Left ventricle myocardium inferior (tissue), 1 donor: ENCODE measurements at regions not wholly inside any gene's neighbourhood (a gene's known extent, or its start where the extent isn't known, plus 50 kb on each side); places are given as distances from the start of the nearest gene placed in this dataset.

Source experiments
- DNase-seq: peaks from one replicate; pipeline ENCODE4 v3.0.0-alpha.2; 2020
- H3K27ac ChIP-seq: fragments of 200-600 bp; replicated peaks from 2 replicates; pipeline ENCODE4 v1.8.0; 2021
- H3K27me3 ChIP-seq: fragments of 200-600 bp; 2 replicates; pipeline ENCODE4 v1.8.0; 2021; ENCODE audit warnings: low read depth
- H3K36me3 ChIP-seq: fragments of 200-600 bp; 2 replicates; pipeline ENCODE4 v1.8.0; 2021
- H3K4me1 ChIP-seq: fragments of 200-600 bp; 2 replicates; pipeline ENCODE4 v1.8.0; 2021
- H3K4me3 ChIP-seq: fragments of 200-600 bp; 2 replicates; pipeline ENCODE4 v1.8.0; 2021; ENCODE audit warnings: mild to moderate bottlenecking, moderate library complexity
- H3K9me3 ChIP-seq: fragments of 200-600 bp; replicated peaks from 2 replicates; pipeline ENCODE4 v1.8.0; 2021
- intact Hi-C: fragments of 100-400 bp; cut with micrococcal nuclease; formaldehyde crosslinking; loops from one replicate; pipeline ENCODE4 v1.11.0; 2022
- TF ChIP-seq, protein P1 (sequence below): fragments of 200-600 bp; IDR thresholded peaks from 2 replicates; pipeline ENCODE4 v1.8.0; 2021; ENCODE audit warnings: antibody characterized with exemption, mild to moderate bottlenecking, borderline replicate concordance
- donor health status: DM: no; HTN: yes; CAD: no; lungs with severe emphysema.

DNA sequence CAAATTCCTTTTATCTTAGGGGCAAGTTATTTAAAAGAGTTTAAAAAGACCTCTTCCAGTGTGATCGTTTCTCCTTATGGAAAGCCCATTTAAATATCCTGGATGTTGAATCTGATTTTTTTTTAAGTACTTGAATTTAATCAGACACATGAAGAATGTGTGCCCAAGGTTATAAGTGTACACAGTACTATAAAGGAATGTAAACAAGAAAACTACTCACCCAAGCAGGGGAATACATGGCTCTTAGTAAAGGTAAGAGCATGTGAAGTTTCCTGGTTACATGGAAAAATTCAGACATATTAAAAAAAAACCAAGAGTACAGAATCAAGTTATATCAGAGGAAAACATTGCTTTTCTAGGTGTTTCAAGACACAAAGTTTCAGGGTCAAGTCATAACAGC, 546.9 kb downstream of the MATN1 start:
- intact Hi-C loops: no loop called here

DNA sequence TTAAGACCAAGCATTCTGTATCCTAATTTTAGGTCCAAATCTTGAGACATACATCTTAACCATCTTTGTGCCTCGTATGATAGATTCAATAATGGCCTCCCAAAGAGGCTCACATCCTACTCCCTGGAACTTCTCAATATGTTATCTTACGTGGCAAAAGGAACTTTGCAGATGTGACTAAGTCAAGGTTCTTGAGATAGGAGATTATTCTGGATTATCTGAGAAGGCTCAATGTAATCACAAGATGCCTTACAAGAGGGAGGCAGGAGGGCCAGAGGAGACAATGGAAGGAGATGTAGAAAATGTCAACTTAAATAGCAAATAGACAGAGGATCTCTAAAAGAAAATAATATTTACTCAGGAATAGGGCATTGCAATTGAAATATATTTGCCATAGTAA, 548.9 kb downstream of the MATN1 start:
- Histone ChIP-seq H3K9me3 (peaks cover 8% of the 10 kb centered on the region), H3K27ac (no peak overlapping the region), H3K4me1 (no peaks in the 10 kb centered on the region), H3K36me3 (no peaks in the 10 kb centered on the region), H3K27me3 (peaks cover 59% of the 10 kb centered on the region), H3K4me3 (no peak overlapping the region)
- intact Hi-C loops: no loop called here
- no peak for DNase-seq
- TF ChIP-seq, protein P1, sequence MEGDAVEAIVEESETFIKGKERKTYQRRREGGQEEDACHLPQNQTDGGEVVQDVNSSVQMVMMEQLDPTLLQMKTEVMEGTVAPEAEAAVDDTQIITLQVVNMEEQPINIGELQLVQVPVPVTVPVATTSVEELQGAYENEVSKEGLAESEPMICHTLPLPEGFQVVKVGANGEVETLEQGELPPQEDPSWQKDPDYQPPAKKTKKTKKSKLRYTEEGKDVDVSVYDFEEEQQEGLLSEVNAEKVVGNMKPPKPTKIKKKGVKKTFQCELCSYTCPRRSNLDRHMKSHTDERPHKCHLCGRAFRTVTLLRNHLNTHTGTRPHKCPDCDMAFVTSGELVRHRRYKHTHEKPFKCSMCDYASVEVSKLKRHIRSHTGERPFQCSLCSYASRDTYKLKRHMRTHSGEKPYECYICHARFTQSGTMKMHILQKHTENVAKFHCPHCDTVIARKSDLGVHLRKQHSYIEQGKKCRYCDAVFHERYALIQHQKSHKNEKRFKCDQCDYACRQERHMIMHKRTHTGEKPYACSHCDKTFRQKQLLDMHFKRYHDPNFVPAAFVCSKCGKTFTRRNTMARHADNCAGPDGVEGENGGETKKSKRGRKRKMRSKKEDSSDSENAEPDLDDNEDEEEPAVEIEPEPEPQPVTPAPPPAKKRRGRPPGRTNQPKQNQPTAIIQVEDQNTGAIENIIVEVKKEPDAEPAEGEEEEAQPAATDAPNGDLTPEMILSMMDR: no peak

More for the DNA sequence above, 546.9 kb downstream of the MATN1 start:
- H3K27me3 ChIP-seq: peaks cover 43% of the 10 kb centered on the region
- H3K9me3 ChIP-seq: peaks cover 8% of the 10 kb centered on the region
- H3K4me1 ChIP-seq: no peaks in the 10 kb centered on the region
- no peaks in the 10 kb centered on the region for H3K36me3 ChIP-seq
- no peak overlapping the region for H3K27ac ChIP-seq
- DNase-seq: no peak
- TF ChIP-seq, protein P1: no peak
- no peak overlapping the region for H3K4me3 ChIP-seq

DNA sequence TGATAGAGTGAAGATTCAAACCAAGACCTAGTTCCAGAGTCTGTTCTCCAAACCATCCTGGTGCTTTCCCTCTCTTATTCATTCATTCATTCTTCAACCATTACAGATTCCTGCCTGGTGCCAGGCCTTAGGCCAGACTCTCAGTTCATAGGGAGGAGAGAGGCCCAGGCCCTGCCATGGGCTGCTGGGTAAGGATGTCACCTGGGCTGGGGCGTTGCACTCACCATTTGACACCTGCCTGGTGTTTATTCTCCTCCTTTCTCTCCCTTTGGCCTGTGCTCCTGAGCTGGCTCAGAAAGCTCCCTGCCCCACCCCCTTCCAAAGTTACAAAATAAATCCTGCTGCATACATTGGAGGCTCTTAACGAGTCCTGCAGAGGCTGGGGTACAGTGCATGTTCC, 549.8 kb downstream of the MATN1 start:
- Histone ChIP-seq H3K9me3 (peaks cover 6% of the 10 kb centered on the region), H3K27me3 (peaks cover 65% of the 10 kb centered on the region), H3K27ac (no peak overlapping the region), H3K4me3 (no peak overlapping the region), H3K4me1 (no peaks in the 10 kb centered on the region), H3K36me3 (no peaks in the 10 kb centered on the region)
- TF ChIP-seq, protein P1: no peak
- no peak for DNase-seq
- intact Hi-C loops: no loop called here

DNA sequence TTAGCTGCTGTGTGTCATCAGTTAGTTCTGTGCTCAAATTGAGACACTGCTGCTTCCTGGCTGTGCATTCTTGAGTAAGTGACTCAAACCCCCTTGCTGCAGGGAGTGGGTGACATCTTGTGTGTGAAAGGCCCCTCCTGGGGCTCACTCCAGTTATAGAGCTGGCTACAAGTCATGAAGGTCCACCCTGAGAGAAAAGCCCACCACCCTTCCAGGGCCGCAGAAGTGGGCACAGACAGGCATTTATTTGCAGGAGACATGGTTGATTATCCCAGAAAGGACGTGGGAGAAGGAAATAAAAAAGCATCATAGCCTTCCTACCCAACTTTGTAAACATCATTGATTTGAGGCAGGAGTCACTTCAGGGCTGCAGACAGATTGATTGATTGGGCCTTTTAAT, 550.6 kb downstream of the MATN1 start:
- H3K36me3 ChIP-seq: no peaks in the 10 kb centered on the region
- DNase-seq: no peak
- no peaks in the 10 kb centered on the region for H3K4me1 ChIP-seq
- intact Hi-C loops: no loop called here
- peaks cover 66% of the 10 kb centered on the region for H3K27me3 ChIP-seq
- no peak overlapping the region for H3K27ac ChIP-seq
- no peaks in the 10 kb centered on the region for H3K9me3 ChIP-seq
- H3K4me3 ChIP-seq: no peak overlapping the region
- TF ChIP-seq, protein P1: no peak

DNA sequence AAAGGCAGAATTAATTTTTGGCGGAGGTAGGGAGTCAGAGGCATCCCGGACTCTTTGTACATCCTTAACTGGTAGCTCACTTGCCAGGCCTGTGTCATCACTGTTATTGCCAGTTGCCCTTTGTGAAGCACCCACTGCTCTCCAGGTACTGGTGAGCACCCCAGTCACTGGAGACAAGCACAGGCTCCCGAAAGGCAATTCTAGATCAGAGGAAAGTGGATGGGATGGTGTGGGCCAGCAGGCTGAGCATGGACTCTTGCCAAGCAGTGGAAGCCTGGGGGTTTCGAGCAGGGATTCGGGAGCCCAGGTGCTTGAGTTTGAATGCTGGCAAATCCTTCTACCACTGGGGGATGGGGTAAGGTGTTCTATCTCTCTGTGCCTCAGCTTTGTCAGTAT, 551.1 kb downstream of the MATN1 start:
- Histone ChIP-seq H3K9me3 (no peaks in the 10 kb centered on the region), H3K27me3 (peaks cover 66% of the 10 kb centered on the region), H3K4me3 (no peak overlapping the region), H3K27ac (no peak overlapping the region), H3K36me3 (no peaks in the 10 kb centered on the region), H3K4me1 (no peaks in the 10 kb centered on the region)
- TF ChIP-seq, protein P1: no peak
- DNase-seq: no peak
- intact Hi-C loops: no loop called here
